HUES6 (cell line): ENCODE measurements at regions not wholly inside any gene's neighbourhood (a gene's known extent, or its start where the extent isn't known, plus 50 kb on each side); places are given as distances from the start of the nearest gene placed in this dataset.

Source experiments
- H3K27ac ChIP-seq: 2 replicates; pipeline ENCODE4 v1.7.0; 2013; ENCODE audit warnings: low read depth, mild to moderate bottlenecking, low read length, inconsistent platforms
- H3K27me3 ChIP-seq: 2 replicates; pipeline ENCODE4 v1.6.1; 2013; ENCODE audit warnings: low read length; ENCODE audit not compliant: control insufficient read depth, insufficient read depth
- H3K36me3 ChIP-seq: 2 replicates; pipeline ENCODE4 v1.6.1; 2013; ENCODE audit warnings: low read length; ENCODE audit not compliant: control insufficient read depth, insufficient read depth
- H3K4me1 ChIP-seq: 2 replicates; pipeline ENCODE4 v1.6.1; 2013; ENCODE audit warnings: low read length; ENCODE audit not compliant: control insufficient read depth, insufficient read depth
- H3K4me3 ChIP-seq: 2 replicates; pipeline ENCODE4 v1.5.1; 2013; ENCODE audit warnings: low read depth, low read length
- H3K9ac ChIP-seq: one replicate; pipeline ENCODE4 v1.6.1; 2013; ENCODE audit warnings: mild to moderate bottlenecking, low read length
- H3K9me3 ChIP-seq: 2 replicates; pipeline ENCODE4 v1.6.1; 2013; ENCODE audit warnings: low read depth, low read length; ENCODE audit not compliant: control insufficient read depth, insufficient read depth

GRCh38 chr1:96355961-96356360 is 365.6 kb upstream of the PTBP2 start:
- no peak overlapping the region for H3K27ac ChIP-seq
- no peaks in the 10 kb centered on the region for H3K4me1 ChIP-seq
- no peak overlapping the region for H3K4me3 ChIP-seq
- H3K9me3 ChIP-seq = no peaks in the 10 kb centered on the region
- H3K9ac ChIP-seq = no peak overlapping the region
- no peaks in the 10 kb centered on the region for H3K36me3 ChIP-seq
- no peaks in the 10 kb centered on the region for H3K27me3 ChIP-seq

GRCh38 chr1:96357141-96357765 is 364.3 kb upstream of the PTBP2 start:
- Histone ChIP-seq H3K36me3 (no peaks in the 10 kb centered on the region), H3K4me3 (no peak overlapping the region), H3K4me1 (no peaks in the 10 kb centered on the region), H3K9me3 (no peaks in the 10 kb centered on the region), H3K27ac (no peak overlapping the region), H3K27me3 (no peaks in the 10 kb centered on the region), H3K9ac (no peak overlapping the region)

GRCh38 chr1:96358057-96358456 is 363.5 kb upstream of the PTBP2 start:
- no peaks in the 10 kb centered on the region for H3K27me3 ChIP-seq
- no peak overlapping the region for H3K9ac ChIP-seq
- no peak overlapping the region for H3K27ac ChIP-seq
- no peaks in the 10 kb centered on the region for H3K4me1 ChIP-seq
- H3K4me3 ChIP-seq = no peak overlapping the region
- no peaks in the 10 kb centered on the region for H3K36me3 ChIP-seq
- H3K9me3 ChIP-seq = no peaks in the 10 kb centered on the region

GRCh38 chr1:96360036-96360795 is 361.4 kb upstream of the PTBP2 start:
- Histone ChIP-seq H3K9me3 (no peaks in the 10 kb centered on the region), H3K27me3 (no peaks in the 10 kb centered on the region), H3K36me3 (no peaks in the 10 kb centered on the region), H3K4me3 (no peak overlapping the region), H3K9ac (no peak overlapping the region), H3K4me1 (no peaks in the 10 kb centered on the region), H3K27ac (no peak overlapping the region)

GRCh38 chr1:96361271-96361856 is 360.2 kb upstream of the PTBP2 start:
- H3K4me1 ChIP-seq = no peaks in the 10 kb centered on the region
- no peaks in the 10 kb centered on the region for H3K36me3 ChIP-seq
- no peak overlapping the region for H3K27ac ChIP-seq
- no peaks in the 10 kb centered on the region for H3K9me3 ChIP-seq
- H3K9ac ChIP-seq = no peak overlapping the region
- no peak overlapping the region for H3K4me3 ChIP-seq
- H3K27me3 ChIP-seq = no peaks in the 10 kb centered on the region

GRCh38 chr1:96361961-96362360 is 359.6 kb upstream of the PTBP2 start:
- no peaks in the 10 kb centered on the region for H3K36me3 ChIP-seq
- H3K27me3 ChIP-seq = no peaks in the 10 kb centered on the region
- no peak overlapping the region for H3K4me3 ChIP-seq
- H3K4me1 ChIP-seq = no peaks in the 10 kb centered on the region
- H3K27ac ChIP-seq = no peak overlapping the region
- H3K9me3 ChIP-seq = no peaks in the 10 kb centered on the region
- no peak overlapping the region for H3K9ac ChIP-seq

GRCh38 chr1:96362623-96363022 is 359.0 kb upstream of the PTBP2 start:
- H3K9ac ChIP-seq = no peak overlapping the region

GRCh38 chr1:96363826-96364225 is 357.8 kb upstream of the PTBP2 start:
- Histone ChIP-seq H3K36me3 (no peaks in the 10 kb centered on the region), H3K4me1 (no peaks in the 10 kb centered on the region), H3K9me3 (no peaks in the 10 kb centered on the region), H3K27me3 (no peaks in the 10 kb centered on the region), H3K4me3 (no peak overlapping the region), H3K27ac (no peak overlapping the region), H3K9ac (no peak overlapping the region)

More at GRCh38 chr1:96362623-96363022, 359.0 kb upstream of the PTBP2 start:
- Histone ChIP-seq H3K27me3 (no peaks in the 10 kb centered on the region), H3K4me3 (no peak overlapping the region), H3K36me3 (no peaks in the 10 kb centered on the region), H3K9me3 (no peaks in the 10 kb centered on the region), H3K4me1 (no peaks in the 10 kb centered on the region), H3K27ac (no peak overlapping the region)

- no peaks in the 10 kb centered on the region for H3K4me1 ChIP-seq
- H3K36me3 ChIP-seq = no peaks in the 10 kb centered on the region
- no peaks in the 10 kb centered on the region for H3K9me3 ChIP-seq
- no peak overlapping the region for H3K4me3 ChIP-seq
- H3K27ac ChIP-seq = no peak overlapping the region
- no peaks in the 10 kb centered on the region for H3K27me3 ChIP-seq
- no peak overlapping the region for H3K9ac ChIP-seq
Measured at GRCh38 chr1:96364576-96364975, 357.0 kb upstream of the PTBP2 start.

- no peaks in the 10 kb centered on the region for H3K36me3 ChIP-seq
- H3K9me3 ChIP-seq = no peaks in the 10 kb centered on the region
- no peaks in the 10 kb centered on the region for H3K4me1 ChIP-seq
Measured at GRCh38 chr1:96365076-96365475, 356.5 kb upstream of the PTBP2 start.

GRCh38 chr1:96365596-96366390 is 355.8 kb upstream of the PTBP2 start:
- Histone ChIP-seq H3K27me3 (no peaks in the 10 kb centered on the region), H3K27ac (no peak overlapping the region), H3K4me1 (no peaks in the 10 kb centered on the region)

More at GRCh38 chr1:96365076-96365475, 356.5 kb upstream of the PTBP2 start:
- H3K9ac ChIP-seq = no peak overlapping the region
- H3K4me3 ChIP-seq = no peak overlapping the region
- no peak overlapping the region for H3K27ac ChIP-seq
- no peaks in the 10 kb centered on the region for H3K27me3 ChIP-seq

More at GRCh38 chr1:96365596-96366390, 355.8 kb upstream of the PTBP2 start:
- no peak overlapping the region for H3K4me3 ChIP-seq
- no peaks in the 10 kb centered on the region for H3K9me3 ChIP-seq
- no peaks in the 10 kb centered on the region for H3K36me3 ChIP-seq
- no peak overlapping the region for H3K9ac ChIP-seq
